ENCODE measurements at regions not wholly inside any gene's neighbourhood (a gene's known extent, or its start where the extent isn't known, plus 50 kb on each side); places are given as distances from the start of the nearest gene placed in this dataset.

GRCh38 chr5:124634228-124634739, 112.2 kb downstream of the ZNF608 start:
- Histone ChIP-seq H3K27ac (no peak overlapping the region), H3K9me3 (no peaks in the 10 kb centered on the region), H3K4me3 (no peak overlapping the region), H3K4me1 (peaks cover 10% of the 10 kb centered on the region), H3K27me3 (ENCODE audit: low read depth) (no peaks in the 10 kb centered on the region), H3K36me3 (peaks cover 5% of the 10 kb centered on the region)
- intact Hi-C loops (cut with DNase I): no loop called here
- ATAC-seq: no peak
- TF ChIP-seq, protein P1, sequence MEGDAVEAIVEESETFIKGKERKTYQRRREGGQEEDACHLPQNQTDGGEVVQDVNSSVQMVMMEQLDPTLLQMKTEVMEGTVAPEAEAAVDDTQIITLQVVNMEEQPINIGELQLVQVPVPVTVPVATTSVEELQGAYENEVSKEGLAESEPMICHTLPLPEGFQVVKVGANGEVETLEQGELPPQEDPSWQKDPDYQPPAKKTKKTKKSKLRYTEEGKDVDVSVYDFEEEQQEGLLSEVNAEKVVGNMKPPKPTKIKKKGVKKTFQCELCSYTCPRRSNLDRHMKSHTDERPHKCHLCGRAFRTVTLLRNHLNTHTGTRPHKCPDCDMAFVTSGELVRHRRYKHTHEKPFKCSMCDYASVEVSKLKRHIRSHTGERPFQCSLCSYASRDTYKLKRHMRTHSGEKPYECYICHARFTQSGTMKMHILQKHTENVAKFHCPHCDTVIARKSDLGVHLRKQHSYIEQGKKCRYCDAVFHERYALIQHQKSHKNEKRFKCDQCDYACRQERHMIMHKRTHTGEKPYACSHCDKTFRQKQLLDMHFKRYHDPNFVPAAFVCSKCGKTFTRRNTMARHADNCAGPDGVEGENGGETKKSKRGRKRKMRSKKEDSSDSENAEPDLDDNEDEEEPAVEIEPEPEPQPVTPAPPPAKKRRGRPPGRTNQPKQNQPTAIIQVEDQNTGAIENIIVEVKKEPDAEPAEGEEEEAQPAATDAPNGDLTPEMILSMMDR (IDR thresholded peaks at IDR 0.05): no peak
- no peak for DNase-seq

DNA sequence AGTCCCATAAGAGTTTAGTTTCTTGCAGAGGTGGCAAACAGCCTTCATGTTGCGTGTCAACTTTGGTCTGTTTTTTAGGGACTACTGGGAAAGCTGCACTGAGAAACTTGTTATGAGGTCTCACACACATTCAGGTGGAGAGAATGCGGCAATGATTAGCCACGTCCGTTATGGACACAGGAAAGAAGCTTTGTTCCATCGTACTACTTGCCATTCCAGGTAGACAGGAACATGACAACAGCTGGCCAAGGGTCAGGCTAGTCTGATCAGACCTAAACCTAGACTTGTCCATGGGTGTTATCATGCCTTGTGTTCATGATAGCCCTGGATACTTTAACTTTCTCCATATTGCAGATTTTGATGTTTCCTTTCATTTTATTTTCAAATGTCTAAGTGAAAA, 113.2 kb downstream of the ZNF608 start:
- no peaks in the 10 kb centered on the region for H3K9me3 ChIP-seq
- no peaks in the 10 kb centered on the region for H3K27me3 ChIP-seq (ENCODE audit: low read depth)
- H3K4me1 ChIP-seq: peaks cover 10% of the 10 kb centered on the region
- DNase-seq (no peak), ATAC-seq (no peak)
- no peak overlapping the region for H3K4me3 ChIP-seq
- H3K36me3 ChIP-seq: no peaks in the 10 kb centered on the region
- TF ChIP-seq, protein P1 (IDR thresholded peaks at IDR 0.05): no peak
- no peak overlapping the region for H3K27ac ChIP-seq
- intact Hi-C loops (cut with DNase I): no loop called here

DNA sequence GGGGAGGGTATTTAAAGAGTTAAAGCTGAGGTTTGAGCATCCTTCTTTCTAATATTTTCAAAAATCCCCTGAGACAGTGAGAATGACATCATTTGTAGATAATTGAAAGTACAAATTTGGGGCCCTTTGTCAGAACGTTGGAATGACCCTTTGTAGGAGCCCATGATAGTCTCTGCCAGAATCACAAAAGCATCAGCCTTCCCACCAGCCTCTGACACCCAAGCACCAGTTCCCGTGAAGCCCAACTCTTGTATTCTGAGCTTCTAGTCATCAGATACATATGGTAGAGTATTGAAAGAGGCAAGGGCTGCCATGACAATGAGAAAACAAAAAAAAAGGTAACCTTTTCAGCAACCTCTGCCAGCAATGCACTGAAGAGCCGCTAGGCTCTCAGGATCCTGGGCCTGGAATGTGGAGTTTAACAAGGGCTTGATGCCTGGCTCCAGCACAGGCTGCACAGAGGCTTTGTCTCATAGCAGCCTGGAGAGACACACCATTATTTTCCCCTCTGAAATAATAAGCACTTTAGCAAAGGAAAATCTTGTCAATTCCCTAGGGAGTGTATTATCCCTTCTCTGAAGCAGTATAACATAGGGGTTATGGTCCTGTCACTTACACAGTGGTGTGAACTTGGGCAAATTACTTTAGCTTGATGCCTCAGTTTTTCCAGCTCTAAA, 114.4 kb downstream of the ZNF608 start:
- Histone ChIP-seq H3K4me3 (no peak overlapping the region), H3K36me3 (no peaks in the 10 kb centered on the region), H3K4me1 (peaks cover 10% of the 10 kb centered on the region), H3K27ac (no peak overlapping the region), H3K27me3 (ENCODE audit: low read depth) (no peaks in the 10 kb centered on the region), H3K9me3 (no peaks in the 10 kb centered on the region)
- intact Hi-C loops (cut with DNase I): no loop called here
- DNase-seq (no peak), ATAC-seq (peak in 1 of 2 donors; percentile 50)
- TF ChIP-seq, protein P1 (IDR thresholded peaks at IDR 0.05): no peak

GRCh38 chr5:124630767-124631704, 115.4 kb downstream of the ZNF608 start:
- peaks cover 10% of the 10 kb centered on the region for H3K4me1 ChIP-seq
- ATAC-seq: no peak
- TF ChIP-seq, protein P1 (IDR thresholded peaks at IDR 0.05): no peak

GRCh38 chr5:124628721-124629596, 117.5 kb downstream of the ZNF608 start:
- peaks cover under 1% of the 10 kb centered on the region for H3K4me1 ChIP-seq
- intact Hi-C loops (cut with DNase I): no loop called here
- H3K27ac ChIP-seq: no peak overlapping the region
- H3K27me3 ChIP-seq (ENCODE audit: low read depth): no peaks in the 10 kb centered on the region
- TF ChIP-seq, protein P1 (IDR thresholded peaks at IDR 0.05): no peak
- DNase-seq (no peak), ATAC-seq (peak; percentile 26 to 41)
- H3K36me3 ChIP-seq: no peaks in the 10 kb centered on the region
- H3K4me3 ChIP-seq: no peak overlapping the region
- no peaks in the 10 kb centered on the region for H3K9me3 ChIP-seq

More at GRCh38 chr5:124630767-124631704, 115.4 kb downstream of the ZNF608 start:
- intact Hi-C loops (cut with DNase I): no loop called here
- Histone ChIP-seq H3K27ac (no peak overlapping the region), H3K27me3 (ENCODE audit: low read depth) (no peaks in the 10 kb centered on the region), H3K9me3 (no peaks in the 10 kb centered on the region), H3K4me3 (no peak overlapping the region), H3K36me3 (no peaks in the 10 kb centered on the region)
- no peak for DNase-seq
